ENCODE measurements at regions not wholly inside any gene's neighbourhood (a gene's known extent, or its start where the extent isn't known, plus 50 kb on each side); places are given as distances from the start of the nearest gene placed in this dataset.
"Not testable (repeated sequence)": the region's sequence is repeated elsewhere in the genome, so short reads cannot be mapped to it uniquely, and the experiment has no call there.

DNA sequence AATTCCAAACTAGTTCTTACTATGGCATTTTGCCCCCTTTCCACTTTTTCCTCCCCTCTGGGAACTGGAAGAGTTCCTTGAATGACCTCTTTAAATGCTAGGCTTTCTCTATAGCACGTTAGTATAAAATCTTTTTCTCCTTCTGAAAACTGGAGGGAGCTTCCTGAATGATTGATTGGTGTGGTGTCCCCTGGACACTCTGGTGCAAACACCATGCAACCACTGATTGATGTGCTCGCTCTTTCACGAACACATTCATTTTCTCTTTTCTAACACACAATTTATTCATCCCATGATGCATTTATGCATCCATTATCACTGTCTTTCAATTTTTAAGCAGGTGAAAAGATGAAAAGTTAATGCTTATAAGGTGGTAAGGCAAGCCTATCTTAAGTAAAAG, 159.1 kb upstream of the NANOGP8 start:
- Histone ChIP-seq H3K4me1 (no peaks in the 10 kb centered on the region), H3K27me3 (no peaks in the 10 kb centered on the region)
- TF ChIP-seq, protein P1, sequence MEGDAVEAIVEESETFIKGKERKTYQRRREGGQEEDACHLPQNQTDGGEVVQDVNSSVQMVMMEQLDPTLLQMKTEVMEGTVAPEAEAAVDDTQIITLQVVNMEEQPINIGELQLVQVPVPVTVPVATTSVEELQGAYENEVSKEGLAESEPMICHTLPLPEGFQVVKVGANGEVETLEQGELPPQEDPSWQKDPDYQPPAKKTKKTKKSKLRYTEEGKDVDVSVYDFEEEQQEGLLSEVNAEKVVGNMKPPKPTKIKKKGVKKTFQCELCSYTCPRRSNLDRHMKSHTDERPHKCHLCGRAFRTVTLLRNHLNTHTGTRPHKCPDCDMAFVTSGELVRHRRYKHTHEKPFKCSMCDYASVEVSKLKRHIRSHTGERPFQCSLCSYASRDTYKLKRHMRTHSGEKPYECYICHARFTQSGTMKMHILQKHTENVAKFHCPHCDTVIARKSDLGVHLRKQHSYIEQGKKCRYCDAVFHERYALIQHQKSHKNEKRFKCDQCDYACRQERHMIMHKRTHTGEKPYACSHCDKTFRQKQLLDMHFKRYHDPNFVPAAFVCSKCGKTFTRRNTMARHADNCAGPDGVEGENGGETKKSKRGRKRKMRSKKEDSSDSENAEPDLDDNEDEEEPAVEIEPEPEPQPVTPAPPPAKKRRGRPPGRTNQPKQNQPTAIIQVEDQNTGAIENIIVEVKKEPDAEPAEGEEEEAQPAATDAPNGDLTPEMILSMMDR (IDR thresholded peaks at IDR 0.05), result no peak
- TF ChIP-seq POLR2A (IDR thresholded peaks at IDR 0.05), result no peak

DNA sequence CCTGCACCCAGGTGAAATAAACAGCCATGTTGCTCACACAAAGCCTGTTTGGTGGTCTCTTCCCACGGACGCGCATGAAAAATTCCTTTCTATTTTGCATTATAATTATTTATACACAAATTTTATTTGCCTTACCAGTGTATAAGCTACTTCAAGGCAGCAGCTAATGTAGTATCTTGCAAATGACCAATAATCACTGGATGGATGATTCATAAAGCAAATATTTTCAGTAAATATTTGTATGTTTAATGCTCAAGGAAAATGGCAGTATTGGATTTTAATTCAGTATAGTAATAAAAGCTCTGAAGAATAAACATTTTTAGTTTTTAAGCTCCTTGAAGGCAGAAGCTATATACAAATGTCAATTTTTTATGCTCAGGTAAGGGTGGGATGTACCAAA, 158.7 kb upstream of the NANOGP8 start:
- TF ChIP-seq, protein P1 (IDR thresholded peaks at IDR 0.05), result no peak
- no peak for TF ChIP-seq POLR2A (IDR thresholded peaks at IDR 0.05)
- no peak for DNase-seq
- Histone ChIP-seq H3K4me1 (no peaks in the 10 kb centered on the region), H3K4me3 (no peak overlapping the region), H3K27ac (no peak overlapping the region), H3K27me3 (no peaks in the 10 kb centered on the region), H3K36me3 (no peaks in the 10 kb centered on the region), H3K9me3 (no peaks in the 10 kb centered on the region)

More for the DNA sequence above, 159.1 kb upstream of the NANOGP8 start:
- DNase-seq, result no peak
- Histone ChIP-seq H3K9me3 (no peaks in the 10 kb centered on the region), H3K27ac (no peak overlapping the region), H3K36me3 (no peaks in the 10 kb centered on the region), H3K4me3 (no peak overlapping the region)

DNA sequence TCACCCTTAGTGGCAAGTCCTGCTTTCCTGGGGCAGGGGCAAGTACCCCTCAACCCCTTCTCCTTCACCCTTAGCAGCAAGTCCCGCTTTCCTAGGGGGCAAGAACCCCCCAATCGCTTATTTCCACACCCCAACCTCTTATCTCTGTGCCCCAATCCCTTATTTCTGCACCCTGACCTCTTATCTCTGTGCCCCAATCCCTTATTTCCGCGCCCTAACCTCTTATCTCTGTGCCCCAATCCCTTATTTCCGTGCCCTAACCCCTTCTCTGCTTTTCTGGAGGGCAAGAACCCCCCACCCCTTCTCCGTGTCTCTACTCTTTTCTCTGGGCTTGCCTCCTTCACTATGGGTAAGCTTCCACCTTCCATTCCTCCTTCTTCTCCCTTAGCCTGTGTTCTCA, 154.6 kb upstream of the NANOGP8 start:
- H3K4me1 ChIP-seq, H3K27me3 ChIP-seq, H3K27ac ChIP-seq, H3K36me3 ChIP-seq, DNase-seq, H3K4me3 ChIP-seq, H3K9me3 ChIP-seq: not testable (repeated sequence)

DNA sequence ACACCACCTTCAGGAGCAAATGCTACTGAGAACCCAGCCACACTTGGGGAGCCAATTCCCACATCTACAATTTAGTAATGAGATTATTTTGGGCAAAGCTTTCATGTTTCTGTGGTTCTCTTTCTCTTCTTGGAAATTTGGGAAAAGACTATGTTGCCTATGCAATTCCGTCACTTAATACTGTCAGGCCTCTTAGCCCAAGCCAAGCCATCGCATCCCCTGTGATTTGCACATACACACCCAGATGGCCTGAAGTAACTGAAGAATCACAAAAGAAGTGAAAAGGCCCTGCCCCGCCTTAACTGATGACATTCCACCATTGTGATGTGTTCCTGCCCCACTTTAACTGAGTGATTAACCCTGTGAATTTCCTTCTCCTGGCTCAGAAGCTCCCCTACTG, 153.4 kb upstream of the NANOGP8 start:
- H3K27me3 ChIP-seq, H3K4me1 ChIP-seq, DNase-seq: not testable (repeated sequence)

DNA sequence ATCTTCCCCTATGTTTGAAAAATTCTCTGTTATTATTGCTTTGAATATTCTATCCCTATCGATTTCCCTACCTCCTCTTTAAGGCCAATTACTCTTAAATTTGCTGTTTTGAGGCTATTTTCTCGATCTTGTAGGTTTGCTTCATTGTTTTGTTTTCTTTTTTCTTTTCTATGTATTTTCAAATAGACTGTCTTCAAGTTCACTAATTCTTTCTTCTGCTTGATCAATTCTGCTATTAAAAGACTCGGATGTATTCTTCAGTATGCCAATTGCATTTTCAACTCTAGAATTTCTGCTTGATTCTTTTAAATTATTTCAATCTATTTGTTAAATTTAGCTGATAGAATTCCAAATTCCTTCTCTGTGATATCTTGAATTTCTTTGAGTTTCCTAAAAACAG, 144.0 kb upstream of the NANOGP8 start:
- no peak for DNase-seq
- Histone ChIP-seq H3K36me3 (no peaks in the 10 kb centered on the region), H3K4me1 (no peaks in the 10 kb centered on the region), H3K9me3 (no peaks in the 10 kb centered on the region), H3K27ac (no peak overlapping the region), H3K27me3 (no peaks in the 10 kb centered on the region), H3K4me3 (no peak overlapping the region)
- no peak for TF ChIP-seq POLR2A (IDR thresholded peaks at IDR 0.05)
- TF ChIP-seq, protein P1 (IDR thresholded peaks at IDR 0.05), result no peak

More for the DNA sequence above, 153.4 kb upstream of the NANOGP8 start:
- not testable (repeated sequence) for H3K27ac ChIP-seq, H3K4me3 ChIP-seq, H3K9me3 ChIP-seq, H3K36me3 ChIP-seq

DNA sequence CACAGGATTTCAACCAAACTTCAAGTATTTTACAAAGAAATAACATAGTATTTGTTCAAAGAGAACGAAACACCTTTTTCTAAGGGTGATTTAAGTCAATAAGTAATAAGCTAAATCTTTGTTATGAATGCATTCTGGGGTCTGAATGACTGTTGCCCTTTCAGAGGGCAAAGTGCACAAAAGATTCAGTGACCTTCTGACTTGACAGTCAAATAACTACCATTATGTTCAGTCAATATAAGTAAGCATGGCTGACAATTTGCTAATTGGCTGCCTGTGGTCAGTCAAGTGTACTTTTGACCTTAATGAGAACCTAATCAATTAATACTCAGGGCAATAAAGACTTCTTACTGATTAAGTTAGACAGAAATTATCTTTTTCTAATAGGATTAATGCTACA, 133.1 kb upstream of the NANOGP8 start:
- Histone ChIP-seq H3K27ac (no peak overlapping the region), H3K36me3 (no peaks in the 10 kb centered on the region), H3K27me3 (no peaks in the 10 kb centered on the region), H3K4me3 (no peak overlapping the region), H3K9me3 (no peaks in the 10 kb centered on the region), H3K4me1 (no peaks in the 10 kb centered on the region)
- TF ChIP-seq POLR2A (IDR thresholded peaks at IDR 0.05), result no peak
- TF ChIP-seq, protein P1 (IDR thresholded peaks at IDR 0.05), result no peak
- DNase-seq, result no peak

DNA sequence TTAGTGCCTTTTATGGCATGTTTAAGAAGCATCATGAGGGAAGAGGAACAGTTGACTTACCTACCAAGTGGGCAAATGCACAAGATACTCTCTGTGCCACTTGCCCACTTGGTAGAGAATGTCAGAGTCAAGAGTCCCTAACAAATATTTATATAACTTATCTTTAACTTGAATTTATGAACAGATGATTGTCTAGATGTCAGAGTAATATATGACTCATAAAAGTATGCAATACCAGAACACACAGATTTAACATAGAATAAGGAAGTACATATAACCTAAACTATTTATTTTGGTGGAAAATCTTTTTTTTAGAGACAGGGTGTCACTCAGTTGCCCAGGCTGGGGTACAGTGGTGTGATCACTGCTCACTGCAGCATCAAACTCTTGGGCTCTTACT, 130.0 kb upstream of the NANOGP8 start:
- H3K4me1 ChIP-seq, result no peaks in the 10 kb centered on the region
- no peaks in the 10 kb centered on the region for H3K27me3 ChIP-seq
- no peak overlapping the region for H3K4me3 ChIP-seq

More for the DNA sequence above, 130.0 kb upstream of the NANOGP8 start:
- DNase-seq, result no peak
- Histone ChIP-seq H3K9me3 (no peaks in the 10 kb centered on the region), H3K36me3 (no peaks in the 10 kb centered on the region), H3K27ac (no peak overlapping the region)
- no peak for TF ChIP-seq POLR2A (IDR thresholded peaks at IDR 0.05)
- TF ChIP-seq, protein P1 (IDR thresholded peaks at IDR 0.05), result no peak

Data from Peyer's patch (tissue), 4 donors.